Tibial artery (tissue), 4 donors: ENCODE measurements at regions not wholly inside any gene's neighbourhood (a gene's known extent, or its start where the extent isn't known, plus 50 kb on each side); places are given as distances from the start of the nearest gene placed in this dataset.

Experiments used
- DNase-seq, 2 donors: peaks; one replicate each; pipeline ENCODE4 v3.0.0-alpha.2; 2019
- H3K27ac ChIP-seq, 2 donors: fragments of 200-600 bp; sonication (generic) in 1 of 2; 1 replicate in 1 of 2; 2 replicates in 1 of 2; pipeline ENCODE4 v1.5.1; 2018 to 2019; ENCODE audit warnings: mild to moderate bottlenecking in 1 of 2
- H3K27me3 ChIP-seq, 2 donors: fragments of 200-600 bp; sonication (generic) in 1 of 2; one replicate each; pipeline versions ENCODE4 v1.5.1 to v1.6.0; 2016 to 2019
- H3K36me3 ChIP-seq, 3 donors: fragments of 200-600 bp; sonication (generic) in 2 of 3; one replicate each; pipeline ENCODE4 v1.5.1; 2016 to 2019; ENCODE audit warnings: mild to moderate bottlenecking in 2 of 3
- H3K4me1 ChIP-seq, 4 donors: fragments of 200-600 bp; sonication (generic) in 2 of 4; 1 replicate in 3 of 4; 2 replicates in 1 of 4; pipeline ENCODE4 v1.5.1; 2016 to 2019
- H3K4me3 ChIP-seq, 2 donors: fragments of 200-600 bp; sonication (generic) in 1 of 2; 1 replicate in 1 of 2; 2 replicates in 1 of 2; pipeline ENCODE4 v1.5.1; 2018 to 2019; ENCODE audit warnings: mild to moderate bottlenecking in 2 of 2
- H3K9me3 ChIP-seq, 3 donors: fragments of 200-600 bp; sonication (generic) in 1 of 3; one replicate each; pipeline ENCODE4 v1.5.1; 2016 to 2019
- CTCF ChIP-seq, 2 experiments: fragments of 200-600 bp in 1 of 2; fragments of 450-650 bp in 1 of 2; IDR thresholded peaks; one replicate each; pipeline ENCODE4 v1.5.1; 2017 to 2019; ENCODE audit warnings: antibody characterized with exemption in 2 of 2, mild to moderate bottlenecking in 1 of 2, moderate library complexity in 1 of 2
- intact Hi-C: fragments of 100-400 bp; cut with DNase I; formaldehyde crosslinking; loops from one replicate; pipeline ENCODE4 v1.15.0; 2023; ENCODE audit warnings: low total_unique reads

GRCh38 chr2:7205151-7205830 is 288.1 kb downstream of the RNF144A start:
- H3K36me3 ChIP-seq: no peaks in the 10 kb centered on the region
- intact Hi-C loops: no loop called here
- no peaks in the 10 kb centered on the region for H3K27me3 ChIP-seq
- H3K4me3 ChIP-seq: no peak overlapping the region
- no peak for DNase-seq
- H3K27ac ChIP-seq: no peak overlapping the region
- no peaks in the 10 kb centered on the region for H3K9me3 ChIP-seq
- H3K4me1 ChIP-seq: no peaks in the 10 kb centered on the region
- TF ChIP-seq CTCF (IDR thresholded peaks at IDR 0.05): no peak

GRCh38 chr2:7206111-7206810 is 289.0 kb downstream of the RNF144A start:
- TF ChIP-seq CTCF (IDR thresholded peaks at IDR 0.05): no peak
- Histone ChIP-seq H3K4me3 (no peak overlapping the region), H3K27ac (no peak overlapping the region), H3K27me3 (no peaks in the 10 kb centered on the region), H3K9me3 (no peaks in the 10 kb centered on the region), H3K36me3 (no peaks in the 10 kb centered on the region), H3K4me1 (no peaks in the 10 kb centered on the region)
- intact Hi-C loops: no loop called here
- DNase-seq: no peak

GRCh38 chr2:7207631-7208030 is 290.4 kb downstream of the RNF144A start:
- H3K4me3 ChIP-seq: no peak overlapping the region
- no peaks in the 10 kb centered on the region for H3K36me3 ChIP-seq
- no peaks in the 10 kb centered on the region for H3K9me3 ChIP-seq
- H3K27me3 ChIP-seq: no peaks in the 10 kb centered on the region
- TF ChIP-seq CTCF (IDR thresholded peaks at IDR 0.05): no peak
- H3K4me1 ChIP-seq: no peaks in the 10 kb centered on the region
- intact Hi-C loops: no loop called here
- DNase-seq: no peak
- H3K27ac ChIP-seq: no peak overlapping the region

GRCh38 chr2:7209757-7210555 is 292.7 kb downstream of the RNF144A start:
- Histone ChIP-seq H3K36me3 (no peaks in the 10 kb centered on the region), H3K27ac (no peak overlapping the region), H3K27me3 (no peaks in the 10 kb centered on the region), H3K9me3 (no peaks in the 10 kb centered on the region), H3K4me1 (no peaks in the 10 kb centered on the region), H3K4me3 (no peak overlapping the region)
- intact Hi-C loops: no loop called here
- no peak for DNase-seq
- TF ChIP-seq CTCF (IDR thresholded peaks at IDR 0.05): no peak

- H3K36me3 ChIP-seq: no peaks in the 10 kb centered on the region
- H3K27me3 ChIP-seq: no peaks in the 10 kb centered on the region
- H3K4me1 ChIP-seq: no peaks in the 10 kb centered on the region
- no peak overlapping the region for H3K4me3 ChIP-seq
- TF ChIP-seq CTCF (IDR thresholded peaks at IDR 0.05): no peak
- no peaks in the 10 kb centered on the region for H3K9me3 ChIP-seq
- intact Hi-C loops: no loop called here
- DNase-seq: no peak
- H3K27ac ChIP-seq: no peak overlapping the region
Measured at GRCh38 chr2:7210712-7211111, 293.5 kb downstream of the RNF144A start.
